HG02610 (cell line): ENCODE measurements at regions not wholly inside any gene's neighbourhood (a gene's known extent, or its start where the extent isn't known, plus 50 kb on each side); places are given as distances from the start of the nearest gene placed in this dataset.

ENCODE experiments used
- ATAC-seq: cut with Tn5 transposase; IDR thresholded peaks from one replicate; pipeline ENCODE4 v1.9.1; 2021; ENCODE audit warnings: mild to moderate bottlenecking, moderate library complexity; ENCODE audit not compliant: unreplicated experiment

- ATAC-seq: no peak
These were observed 299.9 kb downstream of the AHR start for GRCh38 chr7:17598305-17598704.

GRCh38 chr7:17598846-17599245, 300.4 kb downstream of the AHR start:
- ATAC-seq: no peak

- ATAC-seq: no peak
These were observed 301.4 kb downstream of the AHR start for GRCh38 chr7:17599733-17600339.

GRCh38 chr7:17600340-17600752, 301.9 kb downstream of the AHR start:
- no peak for ATAC-seq

GRCh38 chr7:17601921-17602320, 303.5 kb downstream of the AHR start:
- no peak for ATAC-seq

- ATAC-seq: no peak
These were observed 309.8 kb downstream of the AHR start for GRCh38 chr7:17608114-17608833.

GRCh38 chr7:17611611-17612010, 313.2 kb downstream of the AHR start:
- ATAC-seq: no peak

- ATAC-seq: no peak
These were observed 315.0 kb downstream of the AHR start for GRCh38 chr7:17613338-17614041.

GRCh38 chr7:17617380-17617779, 318.9 kb downstream of the AHR start:
- ATAC-seq: no peak

GRCh38 chr7:17617857-17618651, 319.6 kb downstream of the AHR start:
- no peak for ATAC-seq

- ATAC-seq: no peak
These were observed 320.2 kb downstream of the AHR start for GRCh38 chr7:17618652-17618974.

GRCh38 chr7:17619196-17619818, 320.9 kb downstream of the AHR start:
- no peak for ATAC-seq

- no peak for ATAC-seq
These were observed 319.7 kb downstream of the SNX13 start for GRCh38 chr7:17620566-17620965.

GRCh38 chr7:17622451-17622850, 317.8 kb downstream of the SNX13 start:
- no peak for ATAC-seq

- no peak for ATAC-seq
These were observed 316.6 kb downstream of the SNX13 start for GRCh38 chr7:17623546-17624185.

GRCh38 chr7:17624379-17624778, 315.9 kb downstream of the SNX13 start:
- ATAC-seq: no peak

GRCh38 chr7:17625043-17625442, 315.3 kb downstream of the SNX13 start:
- ATAC-seq: no peak

GRCh38 chr7:17626235-17626634, 314.1 kb downstream of the SNX13 start:
- no peak for ATAC-seq

GRCh38 chr7:17631061-17631460, 309.2 kb downstream of the SNX13 start:
- no peak for ATAC-seq

GRCh38 chr7:17632384-17632783, 307.9 kb downstream of the SNX13 start:
- ATAC-seq: no peak

- no peak for ATAC-seq
These were observed 307.2 kb downstream of the SNX13 start for GRCh38 chr7:17633067-17633466.
